Left lung (tissue), 4 donors: ENCODE measurements at regions not wholly inside any gene's neighbourhood (a gene's known extent, or its start where the extent isn't known, plus 50 kb on each side); places are given as distances from the start of the nearest gene placed in this dataset.

Experiments
- ATAC-seq: fragments of 200-7000 bp; cut with Tn5 transposase; one replicate; pipeline ENCODE4 v1.9.1; 2020; ENCODE audit warnings: moderate library complexity
- DNase-seq, 4 donors: peaks; one replicate each; pipeline ENCODE4 v3.0.0-alpha.2; 2013 to 2020
- H3K27ac ChIP-seq, 2 donors: fragments of 200-600 bp; sonication (generic) in 1 of 2; one replicate each; pipeline versions ENCODE4 v1.5.0 to v1.8.0; 2020 to 2021
- H3K27me3 ChIP-seq, 2 donors: fragments of 200-600 bp; sonication (generic) in 1 of 2; one replicate each; pipeline versions ENCODE4 v1.5.0 to v1.8.0; 2020 to 2021
- H3K36me3 ChIP-seq, 2 donors: fragments of 200-600 bp; sonication (generic) in 1 of 2; one replicate each; pipeline versions ENCODE4 v1.5.0 to v1.8.0; 2020 to 2021
- H3K4me1 ChIP-seq, 2 donors: fragments of 200-600 bp; one replicate each; pipeline ENCODE4 v1.8.0; 2021
- H3K4me3 ChIP-seq, 2 donors: fragments of 200-600 bp; sonication (generic) in 1 of 2; one replicate each; pipeline versions ENCODE4 v1.5.0 to v1.8.0; 2020 to 2021; ENCODE audit warnings: mild to moderate bottlenecking in 1 of 2
- H3K9me3 ChIP-seq, 2 donors: fragments of 200-600 bp; sonication (generic) in 1 of 2; one replicate each; pipeline versions ENCODE4 v1.5.0 to v1.8.0; 2020 to 2021
- CTCF ChIP-seq, 2 donors: fragments of 200-600 bp; sonication (generic) in 1 of 2; IDR thresholded peaks; one replicate each; pipeline versions ENCODE4 v1.5.0 to v1.8.0; 2021; ENCODE audit warnings: antibody characterized with exemption in 2 of 2
- intact Hi-C, 2 donors: fragments of 100-400 bp; cut with DNase I; formaldehyde crosslinking; loops; one replicate each; pipeline versions ENCODE4 v1.11.2 to v1.14.2; 2022
- donor health status: DM: no; HTN: yes; CAD: no.
- donor health status: DM: no; HTN: no; CAD: no.

- intact Hi-C loops, result no loop called here
- H3K27me3 ChIP-seq, result no peaks in the 10 kb centered on the region
These were observed 635.5 kb downstream of the KCNH5 start for GRCh38 chr14:62409626-62410300.

GRCh38 chr14:62420847-62421246, 624.4 kb downstream of the KCNH5 start:
- ATAC-seq, result peak; percentile 62

More at GRCh38 chr14:62409626-62410300, 635.5 kb downstream of the KCNH5 start:
- Histone ChIP-seq H3K4me1 (no peaks in the 10 kb centered on the region), H3K27ac (no peak overlapping the region), H3K9me3 (no peaks in the 10 kb centered on the region), H3K36me3 (no peaks in the 10 kb centered on the region), H3K4me3 (no peak overlapping the region)
- no peak for ATAC-seq
- TF ChIP-seq CTCF (IDR thresholded peaks at IDR 0.05), result no peak
- DNase-seq, result peak in 1 of 4 donors; percentile 19

GRCh38 chr14:62428429-62429203, 616.6 kb downstream of the KCNH5 start:
- H3K27ac ChIP-seq, result no peak overlapping the region
- no peaks in the 10 kb centered on the region for H3K36me3 ChIP-seq
- intact Hi-C loops, result no loop called here
- H3K9me3 ChIP-seq, result peaks cover 0 to 48% of the 10 kb centered on the region in 2 donors
- no peak for DNase-seq
- H3K4me3 ChIP-seq, result no peak overlapping the region
- ATAC-seq, result no peak
- TF ChIP-seq CTCF (IDR thresholded peaks at IDR 0.05), result no peak
- no peaks in the 10 kb centered on the region for H3K4me1 ChIP-seq
- no peaks in the 10 kb centered on the region for H3K27me3 ChIP-seq

More at GRCh38 chr14:62420847-62421246, 624.4 kb downstream of the KCNH5 start:
- no peak for DNase-seq
- intact Hi-C loops, result no loop called here
- Histone ChIP-seq H3K36me3 (no peaks in the 10 kb centered on the region), H3K27me3 (no peaks in the 10 kb centered on the region), H3K9me3 (peaks cover 0 to 7% of the 10 kb centered on the region in 2 donors), H3K4me1 (no peaks in the 10 kb centered on the region), H3K27ac (no peak overlapping the region), H3K4me3 (no peak overlapping the region)
- TF ChIP-seq CTCF (IDR thresholded peaks at IDR 0.05), result no peak

GRCh38 chr14:62429683-62430082, 615.6 kb downstream of the KCNH5 start:
- H3K4me1 ChIP-seq, result no peaks in the 10 kb centered on the region
- H3K4me3 ChIP-seq, result no peak overlapping the region
- H3K27me3 ChIP-seq, result no peaks in the 10 kb centered on the region
- H3K27ac ChIP-seq, result no peak overlapping the region
- no peak for ATAC-seq
- TF ChIP-seq CTCF (IDR thresholded peaks at IDR 0.05), result no peak
- H3K36me3 ChIP-seq, result no peaks in the 10 kb centered on the region
- DNase-seq, result no peak
- H3K9me3 ChIP-seq, result peaks cover 0 to 59% of the 10 kb centered on the region in 2 donors
- intact Hi-C loops, result no loop called here

GRCh38 chr14:62431496-62431895, 613.8 kb downstream of the KCNH5 start:
- Histone ChIP-seq H3K27me3 (no peaks in the 10 kb centered on the region), H3K4me3 (no peak overlapping the region), H3K9me3 (peaks cover 0 to 68% of the 10 kb centered on the region in 2 donors), H3K36me3 (no peaks in the 10 kb centered on the region), H3K27ac (no peak overlapping the region), H3K4me1 (no peaks in the 10 kb centered on the region)
- ATAC-seq, result no peak
- no peak for DNase-seq
- TF ChIP-seq CTCF (IDR thresholded peaks at IDR 0.05), result no peak
- intact Hi-C loops, result no loop called here
